ENCODE measurements at regions not wholly inside any gene's neighbourhood (a gene's known extent, or its start where the extent isn't known, plus 50 kb on each side); places are given as distances from the start of the nearest gene placed in this dataset.

GRCh38 chr12:22882559-22882958 is 257.6 kb downstream of the ETNK1 start:
- no peak overlapping the region for H3K27ac ChIP-seq
- TF ChIP-seq CTCF (IDR thresholded peaks at IDR 0.05) (no peak), ZFX (IDR thresholded peaks at IDR 0.05; ENCODE audit: borderline replicate concordance) (no peak)

- no peak overlapping the region for H3K27ac ChIP-seq
- TF ChIP-seq ZFX (IDR thresholded peaks at IDR 0.05; ENCODE audit: borderline replicate concordance) (no peak), CTCF (IDR thresholded peaks at IDR 0.05) (no peak)
Observed at GRCh38 chr12:22893878-22894277, 268.9 kb downstream of the ETNK1 start.

GRCh38 chr12:22899184-22899583 is 274.2 kb downstream of the ETNK1 start:
- no peak overlapping the region for H3K27ac ChIP-seq
- TF ChIP-seq ZFX (IDR thresholded peaks at IDR 0.05; ENCODE audit: borderline replicate concordance): no peak
- no peak for TF ChIP-seq CTCF (IDR thresholded peaks at IDR 0.05)

GRCh38 chr12:22900401-22900800 is 275.4 kb downstream of the ETNK1 start:
- no peak for TF ChIP-seq CTCF (IDR thresholded peaks at IDR 0.05)
- no peak for TF ChIP-seq ZFX (IDR thresholded peaks at IDR 0.05; ENCODE audit: borderline replicate concordance)
- no peak overlapping the region for H3K27ac ChIP-seq

GRCh38 chr12:22904485-22904884 is 279.5 kb downstream of the ETNK1 start:
- H3K27ac ChIP-seq: no peak overlapping the region
- TF ChIP-seq CTCF (IDR thresholded peaks at IDR 0.05) (no peak), ZFX (IDR thresholded peaks at IDR 0.05; ENCODE audit: borderline replicate concordance) (no peak)

GRCh38 chr12:22916241-22916640 is 291.3 kb downstream of the ETNK1 start:
- H3K27ac ChIP-seq: no peak overlapping the region

GRCh38 chr12:22916815-22917214 is 291.8 kb downstream of the ETNK1 start:
- H3K27ac ChIP-seq: no peak overlapping the region
- no peak for TF ChIP-seq ZFX (IDR thresholded peaks at IDR 0.05; ENCODE audit: borderline replicate concordance)
- TF ChIP-seq CTCF (IDR thresholded peaks at IDR 0.05): no peak

More at GRCh38 chr12:22916241-22916640, 291.3 kb downstream of the ETNK1 start:
- TF ChIP-seq ZFX (IDR thresholded peaks at IDR 0.05; ENCODE audit: borderline replicate concordance): no peak
- no peak for TF ChIP-seq CTCF (IDR thresholded peaks at IDR 0.05)

Measured in 22Rv1 (cell line).